WTC11 (cell line): ENCODE measurements at regions not wholly inside any gene's neighbourhood (a gene's known extent, or its start where the extent isn't known, plus 50 kb on each side); places are given as distances from the start of the nearest gene placed in this dataset.

Source experiments
- ATAC-seq: fragments of 200-7000 bp; cut with Tn5 transposase; 2 replicates; pipeline ENCODE4 v1.10.0; 2021; ENCODE audit warnings: mild to moderate bottlenecking, moderate library complexity
- CTCF ChIA-PET: fragments of 300-600 bp; sonication (Branson Sonifier 250); formaldehyde crosslinking; loops from one replicate; lab custom pipeline; 2021; ENCODE audit warnings: antibody characterized with exemption; lab: Charles Lee
- POLR2A ChIA-PET: fragments of 350-600 bp; sonication (Branson Sonifier 250); formaldehyde crosslinking; loops from one replicate; lab custom pipeline; 2021; ENCODE audit warnings: antibody characterized with exemption; lab: Charles Lee
- DNase-seq: peaks from one replicate; pipeline ENCODE4 v3.0.0; 2021; ENCODE audit warnings: low spot score
- H3K27ac Mint-ChIP-seq: 2 replicates; pipeline ENCODE4 v1.8.0; 2021; ENCODE audit warnings: mixed read lengths
- H3K27me3 Mint-ChIP-seq: 2 replicates; pipeline ENCODE4 v1.8.0; 2021; ENCODE audit warnings: low read depth, mild to moderate bottlenecking, moderate library complexity, mixed read lengths
- H3K36me3 Mint-ChIP-seq: 2 replicates; pipeline ENCODE4 v1.8.0; 2021; ENCODE audit warnings: mixed read lengths
- H3K4me1 Mint-ChIP-seq: 2 replicates; pipeline ENCODE4 v1.8.0; 2022; ENCODE audit warnings: mixed read lengths
- H3K4me3 Mint-ChIP-seq: 2 replicates; pipeline ENCODE4 v1.8.0; 2021; ENCODE audit warnings: mild to moderate bottlenecking, moderate library complexity, mixed read lengths
- H3K9me3 Mint-ChIP-seq: 2 replicates; pipeline ENCODE4 v1.8.0; 2021; ENCODE audit warnings: mixed read lengths
- FOXJ3 ChIP-seq: sonication (generic); formaldehyde crosslinking; IDR thresholded peaks from 2 replicates; pipeline ENCODE4 v1.9.0; 2021; ENCODE audit warnings: missing genetic modification reagents, mild to moderate bottlenecking, borderline replicate concordance
- NR1H2 ChIP-seq: sonication (generic); formaldehyde crosslinking; IDR thresholded peaks from 2 replicates; pipeline ENCODE4 v1.9.0; 2021; ENCODE audit warnings: mild to moderate bottlenecking, moderate library complexity, missing genetic modification reagents
- SMAD3 ChIP-seq: sonication (generic); formaldehyde crosslinking; IDR thresholded peaks from 2 replicates; pipeline ENCODE4 v1.8.0; 2022; ENCODE audit warnings: missing genetic modification reagents, mild to moderate bottlenecking, borderline replicate concordance
- SMAD4 ChIP-seq: sonication (generic); formaldehyde crosslinking; IDR thresholded peaks from 2 replicates; pipeline ENCODE4 v1.8.0; 2022; ENCODE audit warnings: mild to moderate bottlenecking, missing genetic modification reagents
- TCF7 ChIP-seq: sonication (generic); formaldehyde crosslinking; IDR thresholded peaks from 2 replicates; pipeline ENCODE4 v1.8.0; 2022; ENCODE audit warnings: mild to moderate bottlenecking, low read depth, missing genetic modification reagents, moderate library complexity
- ZNF512 ChIP-seq: sonication (generic); formaldehyde crosslinking; IDR thresholded peaks from 2 replicates; pipeline ENCODE4 v1.8.1; 2022; ENCODE audit warnings: missing genetic modification reagents, borderline replicate concordance

GRCh38 chr11:76257074-76257719 is 50.9 kb upstream of the WNT11 start (continued):
- TF ChIP-seq FOXJ3 (CRISPR knock-in tag), result no peak
- no peak for TF ChIP-seq NR1H2 (CRISPR knock-in tag)
- TF ChIP-seq SMAD4, result no peak
- TF ChIP-seq, all 79 proteins: peak for 0

- ATAC-seq (peak; percentile 92), DNase-seq (peak; percentile 47)
- ChIA-PET POLR2A (no interaction called here), CTCF (interaction anchor here (1.2 to 6.3 kb wide), 6 partner anchors 8 to 104 kb away, joined by 3 to 51 read pairs (median 6); no protein-coding TSS in a partner anchor)
- Mint-ChIP-seq H3K27ac (no peak overlapping the region), H3K9me3 (no peaks in the 10 kb centered on the region), H3K4me3 (no peak overlapping the region), H3K36me3 (no peaks in the 10 kb centered on the region), H3K27me3 (no peaks in the 10 kb centered on the region; the same call in 1 of the 2 replicates), H3K4me1 (peaks cover 7% of the 10 kb centered on the region; the same call in 1 of the 2 replicates)
- TF ChIP-seq TCF7 (CRISPR knock-in tag), result no peak
- TF ChIP-seq ZNF512 (CRISPR knock-in tag), result 0 out of 2 replicates have a peak, but pooled peaks have one; percentile 61
- 0 out of 2 replicates have a peak, but pooled peaks have one; percentile 19 for TF ChIP-seq SMAD3 (CRISPR knock-in tag)
Observed at GRCh38 chr11:76256448-76256847, 50.1 kb upstream of the WNT11 start.
